GM21528 (cell line): ENCODE measurements at regions not wholly inside any gene's neighbourhood (a gene's known extent, or its start where the extent isn't known, plus 50 kb on each side); places are given as distances from the start of the nearest gene placed in this dataset.

Experiments used
- ATAC-seq: cut with Tn5 transposase; IDR thresholded peaks from one replicate; pipeline ENCODE4 v1.9.1; 2021; ENCODE audit warnings: mild to moderate bottlenecking, moderate library complexity; ENCODE audit not compliant: unreplicated experiment, low FRiP score

DNA sequence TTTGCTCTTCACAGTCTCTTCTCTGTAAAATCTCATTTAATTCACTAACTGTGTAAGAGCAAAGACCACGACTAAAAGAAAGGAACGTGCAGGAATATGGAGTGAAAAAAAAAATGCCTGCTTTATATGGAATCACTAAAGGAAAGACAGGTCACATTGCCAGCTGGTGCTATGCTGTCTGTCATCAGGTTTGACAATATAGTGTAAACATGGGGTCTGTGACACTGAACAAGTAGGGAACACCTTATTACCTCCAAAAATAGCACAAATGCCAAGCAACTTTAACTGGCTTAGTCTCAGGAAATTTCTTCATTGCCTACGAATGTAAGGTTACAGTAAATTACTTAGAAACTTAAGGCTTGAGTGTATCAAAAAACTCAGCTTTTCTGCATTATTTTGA is 364.5 kb upstream of the LINC00305 start:
- no peak for ATAC-seq

DNA sequence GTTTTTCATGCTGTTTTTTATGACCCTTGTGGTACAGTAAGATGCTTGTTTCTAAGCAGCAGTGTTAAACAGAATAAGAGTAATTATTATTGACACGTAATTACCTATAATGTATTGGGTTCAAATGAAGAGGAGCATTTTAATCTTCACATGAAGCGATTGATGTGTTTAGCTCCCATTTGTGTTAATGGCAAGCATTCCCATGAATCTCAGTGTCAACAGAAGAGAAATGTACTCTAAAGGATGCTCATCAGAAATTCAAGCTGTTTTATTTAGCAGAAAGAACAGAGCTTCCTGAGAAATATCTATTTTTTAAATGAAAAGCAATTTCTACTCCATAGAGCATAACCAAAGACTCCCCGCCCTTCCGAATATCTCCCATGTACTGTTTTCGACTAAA is 341.3 kb upstream of the LINC00305 start:
- no peak for ATAC-seq

DNA sequence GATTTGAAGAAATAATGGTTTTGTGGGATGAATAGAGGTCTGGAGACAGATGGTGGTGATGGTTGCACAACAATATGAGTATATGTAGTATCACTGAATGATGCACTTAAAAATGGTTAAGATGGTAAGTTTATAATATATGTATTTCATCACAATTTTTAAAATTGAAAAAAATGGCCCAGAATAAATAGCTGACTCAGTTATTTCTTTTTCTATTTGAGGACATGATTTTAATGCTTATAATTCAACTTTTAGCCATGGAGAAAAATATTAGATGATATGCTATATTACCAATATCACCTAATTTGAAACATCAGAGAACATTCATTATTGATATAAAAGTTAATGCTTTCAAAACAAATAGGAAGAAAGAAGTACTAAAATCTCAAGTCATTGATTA is 339.8 kb upstream of the LINC00305 start:
- ATAC-seq: no peak

DNA sequence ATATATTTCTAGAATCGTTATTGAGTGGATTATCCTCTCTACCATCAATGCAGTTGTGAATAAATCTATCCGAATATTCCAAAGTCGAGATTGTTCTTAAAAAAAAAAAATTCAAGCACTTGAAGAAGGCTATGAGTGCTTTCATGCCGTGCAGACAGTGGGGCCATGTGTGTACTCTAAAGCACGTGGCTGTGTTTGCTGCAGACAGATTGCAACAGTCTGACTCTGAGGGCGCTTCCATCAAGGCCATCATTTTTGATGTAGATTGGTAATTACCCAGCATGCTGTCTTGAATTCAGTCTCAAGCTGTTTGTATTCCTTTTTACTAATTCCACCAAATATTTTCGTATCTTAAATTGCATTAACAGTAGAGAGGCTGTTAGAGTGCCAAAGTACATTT is 325.9 kb upstream of the LINC00305 start:
- no peak for ATAC-seq

DNA sequence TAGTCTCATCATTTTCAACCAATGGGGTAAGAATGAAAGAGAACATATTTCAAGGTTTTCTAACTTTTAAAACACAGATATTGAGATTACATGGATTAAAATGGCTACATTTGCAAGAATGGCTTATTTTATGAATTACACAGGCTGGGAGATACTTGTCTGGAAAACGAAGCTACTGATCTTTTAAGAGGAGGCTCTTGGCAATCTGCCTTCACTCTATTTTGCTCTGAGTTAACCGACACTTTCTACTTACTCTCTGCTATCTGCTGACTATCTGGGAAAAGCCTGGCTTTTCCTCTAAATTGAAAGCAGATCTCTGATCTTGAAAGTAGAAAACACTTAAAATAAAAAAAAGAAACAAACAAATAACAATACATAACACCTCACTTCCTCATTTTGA is 325.4 kb upstream of the LINC00305 start:
- no peak for ATAC-seq

DNA sequence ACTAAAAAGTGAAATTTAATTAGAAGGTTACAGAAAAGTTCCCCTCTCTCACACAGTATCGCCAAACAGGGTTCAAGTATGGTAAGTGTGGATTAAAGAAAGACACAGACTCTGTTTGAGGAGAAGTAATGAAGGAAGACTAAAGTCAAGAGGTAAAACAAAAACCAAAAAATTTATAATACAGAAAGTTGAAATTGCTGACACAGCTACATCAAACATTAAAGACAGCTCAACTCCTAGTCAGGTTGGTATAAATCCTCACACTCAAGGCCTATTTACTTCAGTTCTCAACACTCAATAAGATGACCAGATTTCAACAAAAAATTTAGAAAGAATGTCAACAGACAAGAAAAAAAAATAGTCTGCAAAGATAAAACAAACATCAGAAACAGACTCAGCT is 300.5 kb upstream of the LINC00305 start:
- ATAC-seq: no peak

DNA sequence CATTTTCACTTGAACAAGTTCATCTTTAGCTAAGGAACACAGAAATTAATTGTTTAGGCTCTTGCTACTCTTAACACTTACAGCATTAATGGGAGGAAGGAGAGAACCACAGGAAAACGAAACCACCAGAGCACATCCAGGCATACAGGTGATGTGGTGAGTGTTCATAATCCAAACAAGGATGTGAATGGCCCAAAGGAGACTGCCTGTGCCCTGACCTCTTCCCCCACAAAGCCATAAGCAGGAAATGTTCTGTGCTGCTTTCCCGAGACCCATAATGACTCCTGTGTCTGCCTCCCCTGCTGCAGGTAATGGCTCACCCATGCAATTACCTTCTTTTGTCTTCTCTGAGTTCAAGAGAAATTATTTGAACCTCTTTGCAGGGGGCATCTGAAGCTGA is 295.9 kb upstream of the LINC00305 start:
- no peak for ATAC-seq

DNA sequence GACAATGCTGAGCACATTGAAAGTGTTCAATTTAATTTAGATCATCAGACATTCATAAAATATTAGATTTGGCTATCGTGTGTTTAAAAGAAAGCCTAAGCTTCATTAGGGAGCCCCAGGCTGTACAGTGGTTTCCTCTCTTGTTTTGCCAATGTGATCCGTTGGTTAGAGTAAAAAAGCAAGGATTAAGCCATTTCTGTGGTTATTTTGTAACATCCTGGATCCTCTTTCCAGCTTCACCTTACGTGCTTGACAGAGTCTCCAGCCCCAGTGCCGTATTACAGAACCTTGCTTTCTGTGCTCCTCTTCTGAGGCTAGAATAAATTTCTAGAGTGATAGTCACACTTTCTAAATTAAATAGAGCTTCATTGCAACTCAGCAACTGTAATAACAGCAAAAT is 289.3 kb upstream of the LINC00305 start:
- no peak for ATAC-seq

DNA sequence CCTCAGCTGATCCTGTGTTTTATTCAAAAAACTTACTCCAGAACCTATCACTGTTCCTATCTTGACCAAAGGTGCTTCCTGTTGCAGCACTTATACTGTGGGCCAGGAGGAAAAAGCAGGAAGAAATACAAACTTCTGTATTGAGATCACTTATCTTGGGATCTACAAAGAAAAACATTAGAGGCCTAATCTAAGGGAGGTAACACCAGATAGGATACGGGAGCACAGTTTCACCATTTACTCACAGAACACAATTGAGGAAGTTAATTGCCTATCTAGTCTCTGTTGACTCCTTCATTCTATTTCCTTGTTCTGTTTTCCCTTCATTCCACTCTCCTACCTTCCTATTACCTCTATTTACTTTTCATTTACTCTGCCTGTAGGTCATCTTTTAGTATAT is 287.2 kb upstream of the LINC00305 start:
- no peak for ATAC-seq

DNA sequence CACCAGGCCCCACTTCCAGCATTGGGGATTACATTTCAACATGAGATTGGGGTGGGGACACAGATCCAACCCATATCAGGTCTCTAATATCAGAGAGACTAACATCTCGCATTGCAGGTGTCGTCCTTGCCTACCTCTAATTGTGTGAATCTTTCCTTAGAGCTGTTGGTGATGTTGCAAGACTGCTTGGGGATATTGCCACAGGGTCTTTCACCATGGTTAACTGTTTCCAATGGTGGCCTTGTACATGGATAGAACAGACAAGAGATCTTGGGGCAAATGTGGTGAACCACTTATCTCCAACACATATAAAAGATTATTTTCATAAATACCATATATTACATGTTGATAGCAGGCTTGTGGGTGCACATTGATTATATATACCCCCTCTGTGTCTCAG is 270.3 kb upstream of the LINC00305 start:
- no peak for ATAC-seq

DNA sequence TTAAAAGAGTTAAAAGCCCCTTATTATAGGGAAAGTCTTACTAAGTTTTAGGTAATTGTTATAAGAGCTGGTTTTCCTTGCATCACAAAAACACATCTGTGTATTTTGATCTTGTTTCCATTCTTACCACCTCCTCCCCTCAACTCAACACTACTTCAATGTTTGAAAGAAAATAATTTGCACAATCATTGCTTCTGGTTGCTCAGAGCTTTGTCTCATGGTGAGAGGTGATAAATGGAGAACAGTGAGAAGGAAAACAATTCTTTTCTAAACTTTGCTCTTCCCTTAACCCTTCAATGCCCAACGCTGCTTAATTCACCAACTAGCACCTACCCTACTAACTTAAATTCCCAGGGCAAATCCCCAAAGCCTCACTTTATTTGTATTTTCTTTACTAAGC is 268.1 kb upstream of the LINC00305 start:
- no peak for ATAC-seq

DNA sequence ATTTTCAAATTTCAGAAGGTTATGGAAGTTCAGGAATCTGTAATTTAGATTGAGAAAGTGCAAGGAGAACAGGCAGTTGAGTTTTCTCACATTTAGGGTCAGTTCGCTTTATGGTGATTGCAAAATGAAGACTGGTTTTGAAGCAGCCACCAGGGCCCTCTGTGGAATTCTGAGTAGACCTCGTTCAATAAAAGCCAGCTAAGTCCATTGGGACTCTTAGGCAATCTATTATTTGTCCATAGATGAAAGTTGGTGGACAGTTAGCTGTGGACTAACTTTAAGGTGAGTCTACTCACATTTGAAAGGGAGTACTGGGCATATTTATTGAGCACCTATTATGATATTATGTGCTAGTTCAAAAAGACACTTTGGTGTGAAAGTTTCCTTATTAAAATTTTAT is 266.3 kb upstream of the LINC00305 start:
- no peak for ATAC-seq

DNA sequence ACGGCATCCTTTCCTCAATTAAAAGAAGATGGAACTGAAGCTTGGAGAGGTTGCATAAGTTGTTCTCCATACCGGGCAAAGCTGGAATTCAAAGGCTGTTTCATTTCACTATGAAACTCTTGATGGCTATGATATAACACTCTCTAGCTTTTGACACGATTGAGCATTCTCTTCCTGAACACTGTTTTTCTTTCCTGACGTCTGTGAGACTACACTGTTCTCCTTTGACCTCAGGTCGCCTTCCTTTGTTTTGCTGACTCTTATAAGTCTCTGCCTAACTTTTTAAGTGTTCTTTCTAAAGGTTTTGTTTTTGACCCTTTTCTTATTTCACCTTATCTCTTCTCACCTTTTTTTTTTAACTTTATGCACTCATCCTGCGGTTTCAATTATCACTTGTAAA is 261.8 kb upstream of the LINC00305 start:
- ATAC-seq: no peak

DNA sequence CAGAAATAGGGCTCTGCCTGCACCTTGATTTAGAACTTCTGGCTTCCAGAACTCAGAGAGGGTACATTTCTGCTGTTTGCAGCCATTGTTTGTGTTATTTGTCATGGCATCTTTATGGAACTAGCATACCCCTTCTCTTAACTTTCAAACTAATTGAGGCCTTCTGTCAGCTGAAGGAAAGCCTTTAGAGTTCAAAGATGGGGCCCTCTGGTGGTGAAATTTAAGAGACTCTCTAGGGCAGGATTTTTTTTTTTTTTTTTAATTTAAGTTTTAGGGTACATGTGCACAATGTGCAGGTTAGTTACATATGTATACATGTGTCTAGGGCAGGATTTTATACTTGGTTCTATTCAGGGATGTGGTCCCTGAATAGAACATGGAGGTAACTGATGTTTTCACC is 260.6 kb upstream of the LINC00305 start:
- ATAC-seq: no peak

DNA sequence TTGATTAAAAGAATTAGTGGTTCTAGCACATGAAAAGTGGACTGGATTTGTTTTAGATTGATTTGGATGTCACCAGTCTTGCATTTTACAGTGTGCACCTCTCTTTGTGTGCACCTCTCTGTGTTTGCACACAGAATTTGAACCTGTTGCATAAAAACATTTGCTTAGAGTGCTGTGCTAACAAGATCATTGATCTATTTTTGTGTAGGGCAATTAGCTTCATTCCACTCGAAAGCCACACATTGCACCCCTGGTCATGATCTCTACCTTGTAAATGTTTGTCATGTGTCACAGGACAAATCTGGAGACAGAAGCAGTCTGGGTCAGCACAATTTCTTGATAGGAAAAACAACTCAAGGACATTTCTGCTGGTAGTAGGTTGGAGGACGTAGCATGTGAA is 258.7 kb upstream of the LINC00305 start:
- ATAC-seq: no peak

DNA sequence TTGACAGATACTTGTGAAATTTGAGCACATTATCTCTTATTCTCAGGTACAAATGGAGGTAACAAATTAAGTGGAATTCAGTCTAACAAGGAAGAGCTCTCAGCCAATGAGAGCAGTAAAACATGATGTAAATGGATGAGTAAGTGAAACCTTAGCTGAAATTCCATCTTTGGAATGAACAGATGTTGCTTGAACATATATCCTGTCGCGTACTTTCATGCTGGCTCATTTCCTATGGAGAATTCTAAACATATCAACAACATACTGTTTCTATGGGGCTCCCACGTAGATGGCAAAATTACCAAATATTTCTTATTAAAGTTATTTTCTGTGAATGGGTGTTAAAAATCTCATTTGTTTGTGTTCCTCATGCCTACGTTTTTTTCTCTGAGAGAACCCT is 256.3 kb upstream of the LINC00305 start:
- no peak for ATAC-seq

DNA sequence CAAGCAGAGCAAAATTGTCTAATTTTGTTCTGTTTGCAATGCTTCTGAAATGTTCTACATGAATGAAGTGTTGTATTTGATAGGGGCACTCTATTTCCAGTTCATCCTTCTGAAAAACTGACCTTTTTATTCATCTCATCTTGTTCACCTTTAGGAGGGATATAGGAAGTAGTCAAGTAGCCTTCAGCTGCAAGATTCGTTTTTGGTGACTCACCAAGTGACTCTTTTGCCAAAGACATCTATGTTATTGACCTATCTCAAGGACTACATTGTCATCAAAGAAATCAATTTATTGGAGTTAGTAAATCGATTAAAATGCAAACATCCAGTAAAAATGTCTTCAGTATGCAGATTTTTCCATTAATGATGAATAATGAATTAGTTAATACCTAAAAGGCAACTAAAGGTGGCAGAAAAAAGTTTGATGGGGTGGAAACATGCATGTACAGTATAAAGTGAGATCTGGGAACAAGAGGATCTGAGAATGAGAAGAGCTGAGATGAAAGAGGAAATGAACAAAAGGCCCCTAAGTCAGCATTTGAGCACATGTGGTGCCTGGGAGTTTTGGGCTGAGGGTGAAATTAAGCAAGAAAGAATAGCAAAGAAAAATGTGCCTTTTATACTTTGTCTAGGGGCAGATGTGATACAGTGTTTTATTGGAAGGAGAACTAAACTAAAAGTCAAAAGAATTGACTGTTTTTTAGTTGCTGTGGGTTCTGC is 255.1 kb upstream of the LINC00305 start:
- no peak for ATAC-seq

DNA sequence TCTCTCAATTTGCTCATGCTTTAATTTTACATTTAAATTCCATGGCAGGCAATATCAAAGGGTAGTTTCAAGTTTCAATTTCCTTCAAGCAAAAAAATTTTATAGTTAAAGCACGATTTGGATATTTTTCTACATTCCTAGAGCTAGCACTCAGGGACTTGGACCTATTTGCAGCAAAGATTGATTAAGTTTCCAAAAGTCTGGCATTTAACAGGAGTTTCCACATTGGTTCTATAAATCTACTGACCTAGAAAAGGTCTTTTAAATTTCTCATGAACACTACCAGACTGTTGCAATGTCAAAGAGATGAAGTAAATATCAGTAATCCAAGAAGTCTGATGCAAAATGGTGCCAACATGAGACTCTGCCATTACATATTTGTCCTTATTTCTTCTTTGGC is 253.7 kb upstream of the LINC00305 start:
- ATAC-seq: no peak

DNA sequence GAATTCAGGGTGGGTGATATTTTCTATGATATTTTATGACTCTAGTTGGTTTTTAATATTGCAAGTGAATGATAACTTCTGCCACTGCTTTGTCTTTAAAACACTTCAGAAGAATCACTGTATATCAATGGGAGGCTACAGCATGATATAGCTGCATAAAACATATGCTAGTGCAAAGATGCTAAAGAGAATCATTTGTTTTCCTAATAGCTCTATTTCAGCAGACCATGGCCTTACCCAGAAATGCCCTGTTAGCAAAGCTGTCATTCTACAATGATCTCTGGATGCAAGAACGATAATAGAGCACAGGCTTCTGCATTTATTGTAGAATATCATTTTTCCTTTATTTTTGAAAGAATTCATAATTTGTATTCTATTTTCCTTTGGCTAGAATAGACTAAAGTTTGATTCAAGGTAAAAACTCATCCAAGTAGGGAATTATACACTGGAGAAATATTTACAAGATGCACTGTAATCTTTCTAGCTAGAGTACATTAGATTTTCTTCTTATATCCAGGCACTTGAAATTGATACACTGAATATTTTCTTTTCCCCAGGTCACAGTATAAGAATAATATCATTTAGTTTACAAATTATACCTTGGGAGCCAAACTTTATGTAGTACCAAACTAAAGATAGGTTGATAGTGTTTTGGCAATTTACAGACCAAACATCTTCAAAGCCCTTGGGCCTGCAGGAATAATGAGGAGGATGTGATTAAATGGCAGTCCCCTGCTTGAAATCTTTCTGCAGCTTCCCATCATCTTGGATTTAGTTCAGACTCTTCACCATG is 252.6 kb upstream of the LINC00305 start:
- no peak for ATAC-seq

DNA sequence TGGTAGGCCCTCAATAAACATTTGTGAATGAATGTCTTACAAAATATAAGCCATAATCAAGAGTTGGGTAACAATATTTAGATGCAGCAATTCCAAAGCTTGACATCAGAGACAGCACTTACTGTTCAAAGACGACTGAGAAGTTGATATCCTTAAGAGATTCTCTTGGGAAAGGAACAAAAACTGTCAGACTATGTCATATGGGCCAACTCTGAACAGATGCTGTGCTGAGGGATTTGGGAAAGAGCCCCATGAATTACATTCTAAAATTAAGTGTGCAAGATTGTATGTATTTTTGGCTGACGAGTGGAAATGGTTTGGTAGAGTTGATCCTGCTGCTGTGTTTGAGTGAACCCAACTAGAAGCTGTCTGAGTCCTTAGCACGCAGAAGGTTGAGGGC is 250.7 kb upstream of the LINC00305 start:
- no peak for ATAC-seq

DNA sequence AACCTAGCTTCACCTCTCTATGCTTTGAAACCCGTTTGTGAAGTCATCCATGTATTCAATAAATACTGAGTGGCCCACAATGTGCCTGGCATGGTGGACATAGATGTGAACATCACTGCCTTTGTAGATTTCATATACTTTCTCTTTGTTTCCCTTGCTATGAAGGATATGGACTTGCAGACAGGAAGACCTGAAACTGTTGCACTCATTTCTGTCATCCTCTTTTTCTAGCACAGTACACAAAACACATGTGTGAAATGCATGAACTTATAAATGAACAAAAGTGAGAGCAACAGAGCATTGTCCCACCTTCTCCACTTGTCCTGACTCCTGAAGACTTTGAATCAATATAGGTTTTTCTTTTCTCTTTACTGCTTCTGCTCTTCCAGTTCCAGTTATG is 249.4 kb upstream of the LINC00305 start:
- ATAC-seq: no peak

DNA sequence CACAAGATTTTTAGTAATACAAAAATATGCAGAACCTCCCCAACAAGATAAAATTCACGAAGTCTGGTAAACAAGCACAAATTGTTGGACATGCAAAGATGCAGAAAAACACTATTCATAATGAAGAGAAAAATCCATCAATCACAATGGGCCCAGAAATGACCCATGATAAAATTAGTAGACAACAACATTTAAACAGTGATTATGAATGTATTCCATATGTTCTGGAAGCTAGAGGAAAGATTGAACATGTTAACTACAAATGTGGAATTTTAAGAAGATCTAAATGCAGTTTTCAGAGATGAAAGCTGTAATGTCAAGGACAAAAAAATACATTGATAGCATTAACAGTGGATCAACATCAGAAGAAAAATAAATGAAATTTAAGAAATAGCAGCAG is 243.3 kb upstream of the LINC00305 start:
- ATAC-seq: no peak
